ENCODE measurements at regions not wholly inside any gene's neighbourhood (a gene's known extent, or its start where the extent isn't known, plus 50 kb on each side); places are given as distances from the start of the nearest gene placed in this dataset.
"Not testable (repeated sequence)": the region's sequence is repeated elsewhere in the genome, so short reads cannot be mapped to it uniquely, and the experiment has no call there.

DNA sequence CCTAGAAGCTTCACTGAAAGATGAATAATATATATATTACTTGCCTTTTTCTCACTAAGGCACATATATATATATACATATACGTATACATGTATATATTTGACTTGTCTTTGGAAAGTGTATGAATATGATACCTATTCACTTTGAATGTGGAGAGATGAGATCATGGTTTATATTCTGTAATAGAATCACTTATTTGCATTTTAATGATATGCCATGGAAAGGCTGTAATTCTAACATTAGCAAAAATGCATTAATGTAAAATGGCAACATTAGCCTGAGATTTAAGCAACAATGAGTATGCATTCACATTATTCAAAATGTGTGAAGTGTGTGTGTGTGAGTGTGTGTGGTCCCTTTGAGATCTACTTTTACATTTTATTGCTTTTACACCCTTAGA is 54.5 kb upstream of the PRKD1 start:
- DNase-seq (ENCODE audit: low spot score), result no peak

DNA sequence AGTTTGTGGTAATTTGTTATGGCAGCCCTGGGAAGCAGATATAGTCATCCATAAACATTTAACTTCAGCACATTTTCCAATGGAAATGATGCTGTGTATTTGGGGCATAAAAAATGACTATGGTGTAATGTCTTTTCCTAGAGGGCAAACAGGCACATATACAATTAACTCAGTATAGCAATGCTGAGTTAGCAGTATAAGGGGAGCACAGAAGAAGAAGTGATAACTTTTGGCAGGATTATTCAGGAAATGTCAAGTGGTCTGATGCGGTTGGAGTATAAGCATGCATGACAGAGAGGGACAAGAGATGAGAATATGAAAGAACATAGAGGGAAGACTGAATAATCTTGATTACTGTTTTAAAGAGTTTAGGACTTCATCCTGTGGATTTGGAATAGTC is 55.3 kb upstream of the PRKD1 start:
- DNase-seq (ENCODE audit: low spot score), result no peak

DNA sequence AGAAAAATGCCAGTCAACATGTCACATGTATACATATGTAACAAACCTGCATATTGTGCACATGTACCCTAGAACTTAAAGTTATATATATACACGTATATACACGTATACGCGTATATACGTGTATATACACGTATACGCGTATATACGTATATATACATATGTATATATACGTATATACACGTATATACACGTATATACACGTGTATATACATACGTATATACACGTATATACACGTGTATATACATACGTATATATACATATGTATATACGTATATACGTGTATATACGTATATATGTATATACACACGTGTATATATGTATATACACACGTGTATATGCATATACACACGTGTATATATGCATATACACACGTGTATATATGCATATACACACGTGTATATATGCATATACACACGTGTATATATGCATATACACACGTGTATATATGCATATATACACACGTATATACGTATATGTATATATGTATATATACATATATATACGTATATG is 62.8 kb upstream of the PRKD1 start:
- DNase-seq (ENCODE audit: low spot score), result not testable (repeated sequence)

DNA sequence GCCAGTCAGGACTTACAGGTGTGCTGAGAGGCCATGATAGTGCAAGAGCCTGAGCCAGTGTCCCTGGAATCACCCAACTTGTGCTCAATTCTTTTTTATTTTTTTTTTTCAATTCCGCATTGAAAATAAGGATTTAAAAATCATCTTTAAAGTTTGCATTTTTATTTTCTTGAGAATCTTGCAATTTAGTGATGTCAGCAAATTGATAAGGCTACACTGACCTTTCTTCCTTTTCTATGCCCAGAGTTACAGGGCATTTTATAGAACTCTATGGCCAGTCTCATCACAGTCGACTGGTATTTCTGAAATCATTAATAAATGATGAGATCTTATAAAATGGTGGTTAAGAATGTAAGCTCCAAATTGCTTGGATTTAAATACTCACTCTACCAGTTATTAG is 63.3 kb upstream of the PRKD1 start:
- no peak for DNase-seq (ENCODE audit: low spot score)

DNA sequence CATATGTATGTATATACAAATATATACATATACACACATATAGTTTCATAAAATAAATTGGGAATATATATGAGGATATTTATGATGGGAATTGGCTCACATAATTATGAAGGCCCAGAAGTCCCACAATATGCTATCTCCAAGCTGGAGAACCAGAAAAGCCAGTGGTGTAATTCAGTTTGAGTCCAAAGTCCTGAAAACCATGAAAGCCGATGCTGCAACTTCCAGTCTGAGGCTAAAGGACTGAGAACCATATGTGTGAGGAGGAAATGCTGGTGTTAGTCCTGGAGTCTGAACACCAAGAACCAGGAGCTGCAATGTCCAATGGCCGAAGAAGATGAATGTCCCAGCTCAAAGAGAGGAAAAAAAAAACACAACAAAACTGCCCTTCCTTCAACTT is 65.5 kb upstream of the PRKD1 start:
- DNase-seq (ENCODE audit: low spot score), result no peak

DNA sequence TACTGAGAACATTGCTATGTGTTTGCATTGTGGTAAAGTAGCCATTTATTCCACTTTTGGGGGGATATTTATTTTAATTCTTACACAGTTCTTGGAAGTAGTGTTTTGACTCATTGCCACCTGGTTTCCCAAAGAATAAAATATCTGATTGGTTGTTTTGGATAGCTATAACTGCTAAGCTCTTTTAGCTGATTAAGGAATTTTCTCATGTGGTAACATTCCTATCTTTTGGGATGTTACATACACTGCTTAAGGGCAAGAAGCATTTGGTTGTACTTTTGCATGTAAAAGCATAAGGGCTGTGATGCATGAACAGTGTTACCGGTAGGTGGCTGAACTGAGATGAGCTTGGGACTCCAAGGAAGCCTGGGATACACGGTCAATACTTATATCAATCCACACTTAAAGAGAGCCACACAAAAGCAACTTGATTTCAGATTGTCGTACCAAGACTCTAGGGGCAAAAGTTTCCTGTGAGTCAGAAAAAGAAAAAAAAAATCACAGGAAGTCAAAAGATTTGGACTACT is 71.4 kb upstream of the PRKD1 start:
- no peak for DNase-seq (ENCODE audit: low spot score)

DNA sequence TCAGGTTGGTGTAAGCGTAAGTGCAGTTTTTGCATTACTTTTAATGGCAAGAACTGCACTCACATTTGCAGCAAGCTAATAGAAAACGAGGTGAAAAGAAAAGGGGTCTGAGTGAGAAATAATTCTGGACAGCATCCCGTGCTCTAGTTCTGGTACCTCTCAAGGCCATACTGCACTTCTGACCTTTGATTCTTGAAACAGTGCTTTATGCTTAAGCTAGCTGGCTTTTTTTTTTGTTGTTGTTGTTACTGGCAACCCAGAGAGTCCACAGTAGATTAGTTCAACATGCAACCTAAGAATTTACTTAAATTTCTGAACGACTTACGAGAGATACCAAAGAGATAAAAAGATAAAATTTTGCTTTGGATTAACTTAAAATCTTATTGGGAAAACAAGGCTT is 75.2 kb upstream of the PRKD1 start:
- no peak for DNase-seq (ENCODE audit: low spot score)

DNA sequence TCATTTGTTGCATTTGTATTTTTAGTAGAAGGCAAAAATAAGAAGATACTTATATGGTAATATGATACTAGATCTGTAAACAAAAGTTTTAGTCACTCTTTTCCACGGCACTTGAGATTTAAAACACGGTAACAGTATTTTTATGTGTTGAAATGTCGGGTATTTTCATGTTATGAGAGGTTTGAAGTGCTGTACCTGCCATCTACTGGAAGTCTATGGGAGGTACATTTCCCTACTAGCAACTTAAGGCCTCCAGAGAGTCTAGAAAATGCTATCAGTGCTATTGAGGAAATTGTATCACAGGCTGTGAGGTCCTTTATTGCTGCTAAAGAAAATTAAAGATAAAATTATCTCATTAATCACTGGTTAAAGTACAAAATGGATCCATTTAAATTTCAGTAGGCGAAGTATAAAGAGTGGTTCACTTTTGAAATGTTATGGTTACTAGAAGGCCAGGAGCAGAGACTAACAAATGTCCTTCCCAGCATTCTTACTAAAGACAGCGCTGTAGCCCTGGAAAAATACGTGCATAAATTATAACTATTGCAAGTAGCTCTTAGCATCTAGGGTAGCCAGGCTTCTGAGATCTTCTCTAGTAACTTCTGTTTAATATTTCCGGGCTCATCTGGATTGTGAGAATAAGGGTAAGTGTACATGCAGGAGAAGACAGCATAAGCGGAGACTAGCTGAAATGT is 77.6 kb upstream of the PRKD1 start:
- DNase-seq (ENCODE audit: low spot score), result no peak

DNA sequence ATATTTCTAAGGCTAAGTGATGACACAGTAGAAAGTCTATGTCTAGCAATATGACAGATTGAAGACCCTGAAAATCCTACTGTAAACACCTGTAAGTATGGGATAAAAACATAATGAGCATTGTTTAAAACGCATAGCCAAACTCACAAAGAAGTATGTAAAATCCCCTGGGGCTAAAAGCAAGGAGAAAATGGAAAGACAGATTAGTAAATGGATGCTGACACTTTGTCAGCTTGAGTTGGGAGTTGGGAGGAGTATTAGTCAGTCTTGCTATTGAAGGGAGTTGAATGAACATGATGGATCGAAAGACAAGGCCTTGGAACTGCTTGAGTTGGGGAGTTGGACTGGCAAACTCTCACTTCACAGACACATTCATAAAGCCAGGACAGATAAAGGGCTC is 79.0 kb upstream of the PRKD1 start:
- no peak for DNase-seq (ENCODE audit: low spot score)

DNA sequence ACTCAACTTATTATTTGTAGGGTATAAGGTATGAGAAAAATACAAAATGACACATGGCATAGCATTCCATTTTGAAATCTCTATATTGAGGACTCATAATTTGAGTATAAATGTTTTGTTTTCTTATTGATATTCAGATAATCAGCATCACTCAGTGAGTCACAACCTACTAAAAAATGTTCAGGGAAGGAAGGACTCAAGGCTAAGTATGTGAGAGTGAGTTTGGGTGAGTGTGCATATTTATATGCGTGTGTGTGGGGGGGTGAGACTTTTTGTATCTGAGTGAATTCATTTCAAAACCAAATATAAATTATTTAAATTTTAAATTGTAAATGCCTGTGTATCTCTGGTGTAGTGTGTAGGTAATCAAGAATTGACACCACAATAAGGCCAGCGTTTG is 87.8 kb upstream of the PRKD1 start:
- no peak for DNase-seq (ENCODE audit: low spot score)

DNA sequence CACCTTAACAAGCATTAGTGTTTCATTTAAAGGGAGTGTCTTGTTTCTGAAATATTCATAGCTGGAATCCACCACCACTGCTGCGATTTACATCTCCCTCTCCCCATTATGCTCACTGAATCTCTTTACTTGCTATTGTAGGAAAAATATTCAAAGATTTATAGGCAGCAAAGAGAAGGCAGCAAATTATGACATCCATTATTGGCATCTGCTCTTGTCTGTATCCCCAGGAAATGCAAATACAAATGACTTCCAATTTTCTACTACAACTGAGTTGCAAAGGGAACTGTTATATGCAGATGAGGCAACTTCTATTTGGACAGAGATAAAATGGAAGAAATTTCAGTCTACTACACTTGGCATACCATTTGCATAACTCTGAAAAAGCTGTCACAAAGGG is 88.4 kb upstream of the PRKD1 start:
- DNase-seq (ENCODE audit: low spot score), result no peak

DNA sequence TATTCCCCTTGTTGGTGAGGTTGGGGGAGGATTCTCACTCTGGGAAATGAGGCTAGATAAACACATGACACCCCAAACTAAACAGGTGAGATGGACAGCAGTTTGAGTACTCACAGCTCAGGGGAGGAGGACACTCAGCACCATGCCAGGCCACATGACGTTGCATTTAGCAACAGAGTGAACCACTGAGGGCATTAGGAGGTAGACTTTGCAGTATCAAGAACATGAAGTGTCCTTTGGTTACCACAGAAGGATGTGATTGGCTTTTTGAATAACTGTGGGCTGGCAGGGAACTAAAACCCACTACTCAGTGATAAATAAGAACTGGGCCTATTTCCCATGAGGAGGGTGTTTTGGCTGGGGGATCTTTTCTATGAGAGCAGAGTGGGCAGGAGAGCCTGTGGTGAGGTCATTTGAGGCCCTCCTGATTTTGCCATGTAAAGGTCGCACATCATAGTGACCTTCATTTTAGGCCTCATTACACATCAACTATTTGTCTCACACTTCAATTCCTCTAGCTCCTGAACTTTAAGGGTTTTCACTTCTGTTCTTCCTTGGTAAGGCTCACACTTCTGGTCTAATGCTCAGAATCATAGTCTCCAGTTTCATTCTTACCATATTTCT is 89.8 kb upstream of the PRKD1 start:
- no peak for DNase-seq (ENCODE audit: low spot score)

DNA sequence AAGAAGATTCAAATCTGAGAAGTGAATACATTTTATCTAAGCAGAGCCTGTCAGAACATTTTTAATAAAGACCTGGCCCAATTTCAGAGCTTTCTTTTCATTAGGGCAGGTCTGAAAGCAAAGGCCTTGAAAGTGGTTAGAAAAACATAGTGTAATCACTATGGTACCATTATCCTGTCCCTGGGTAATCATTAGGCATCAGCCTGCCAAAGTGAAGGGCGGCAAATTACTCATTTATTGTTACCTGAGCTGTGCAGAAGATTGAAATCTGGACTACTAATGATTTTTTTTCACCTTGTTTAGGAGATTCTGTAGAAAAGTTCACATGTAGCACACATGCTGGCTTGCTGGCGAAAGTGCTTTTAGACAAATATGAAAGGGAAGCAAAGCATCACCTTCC is 92.6 kb upstream of the PRKD1 start:
- DNase-seq (ENCODE audit: low spot score), result no peak

DNA sequence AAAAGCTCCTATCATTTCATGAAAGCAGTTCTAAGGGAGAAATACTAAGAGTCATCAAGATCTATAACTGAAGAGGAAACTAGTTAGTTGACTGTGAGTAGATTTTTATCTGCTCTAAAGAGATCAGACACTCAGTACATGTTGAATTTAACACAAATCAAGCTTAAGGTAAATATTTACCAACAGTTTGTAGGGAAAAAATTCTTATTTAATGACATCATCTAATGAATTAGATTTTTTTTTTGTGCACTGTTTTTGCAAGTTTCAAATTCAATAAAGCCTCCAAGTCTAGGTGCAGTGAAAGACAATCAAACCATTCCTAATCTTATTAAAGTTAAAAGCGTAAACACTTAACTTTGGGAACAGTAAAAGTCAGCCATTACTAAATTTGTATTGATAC is 93.0 kb upstream of the PRKD1 start:
- no peak for DNase-seq (ENCODE audit: low spot score)

DNA sequence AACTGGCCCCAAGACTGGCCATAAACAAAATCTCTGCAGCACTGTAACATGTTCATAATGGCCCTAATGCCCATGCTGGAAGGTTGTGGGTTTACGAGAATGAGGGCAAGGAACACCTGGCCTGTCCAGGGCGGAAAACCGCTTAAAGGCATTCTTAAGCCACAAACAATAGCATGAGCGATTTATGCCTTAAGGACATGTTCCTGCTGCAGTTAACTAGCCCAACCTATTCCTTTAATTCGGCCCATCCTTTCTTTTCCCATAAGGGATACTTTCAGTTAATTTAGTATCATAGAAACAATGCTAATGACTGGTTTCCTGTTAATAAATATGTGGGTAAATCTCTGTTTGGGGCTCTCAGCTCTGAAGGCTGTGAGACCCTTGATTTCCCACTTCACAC is 95.7 kb upstream of the PRKD1 start:
- DNase-seq (ENCODE audit: low spot score), result not testable (repeated sequence)

DNA sequence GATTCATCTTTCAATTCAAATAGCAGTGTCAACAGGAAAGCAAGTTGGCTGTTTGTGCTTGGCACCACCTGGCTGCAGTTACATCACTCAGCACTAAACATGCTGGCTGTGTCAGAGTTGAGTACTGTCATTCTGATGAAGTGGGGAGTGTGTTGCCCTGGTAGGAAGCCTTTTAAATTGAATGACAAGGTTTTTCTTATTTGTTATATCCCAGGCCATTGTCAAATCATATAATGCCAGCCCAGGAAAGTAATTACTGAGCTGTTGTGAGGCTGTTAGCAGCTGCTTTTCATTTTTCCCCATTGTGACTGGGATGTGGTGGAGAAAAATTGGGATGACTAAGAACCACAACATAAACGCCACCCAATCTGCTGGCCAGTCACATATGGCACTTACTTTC is 106.5 kb upstream of the PRKD1 start:
- no peak for DNase-seq (ENCODE audit: low spot score)

DNA sequence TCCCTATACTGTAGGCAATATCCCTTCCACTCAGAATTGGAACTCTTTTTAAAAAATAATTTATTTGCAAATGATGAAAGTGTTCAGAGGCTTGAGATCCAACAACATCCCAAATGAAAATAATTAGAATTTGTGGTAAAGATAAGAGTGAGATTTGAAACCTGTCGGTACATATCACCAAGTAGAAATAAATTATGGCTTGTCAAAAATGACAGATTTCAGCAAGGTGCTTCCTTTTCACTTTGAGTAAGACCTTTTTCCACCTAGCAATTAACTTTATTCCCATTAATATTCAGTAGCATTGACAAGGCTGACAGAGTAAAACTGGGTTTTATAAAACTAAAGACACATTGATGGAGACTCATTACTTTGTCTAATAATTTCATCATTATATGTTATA is 107.7 kb upstream of the PRKD1 start:
- no peak for DNase-seq (ENCODE audit: low spot score)

DNA sequence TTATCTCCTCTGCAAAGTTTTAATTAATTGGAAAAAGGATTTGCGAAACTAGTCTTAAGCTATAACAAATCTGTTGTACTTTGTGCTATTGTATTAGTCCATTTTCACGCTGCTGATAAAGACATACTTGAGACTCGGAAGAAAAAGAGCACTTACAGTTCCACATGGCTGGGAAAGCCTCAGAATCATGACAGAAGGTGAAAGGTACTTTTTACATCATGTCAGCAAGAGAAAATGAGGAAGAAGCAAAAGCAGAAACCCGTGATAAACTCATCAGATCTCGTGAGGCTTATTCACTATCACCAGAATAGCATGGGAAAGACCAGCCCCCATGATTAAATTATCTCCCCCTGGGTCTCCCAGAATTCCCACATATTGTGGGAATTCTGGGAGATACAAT is 118.1 kb upstream of the PRKD1 start:
- DNase-seq (ENCODE audit: low spot score), result no peak

DNA sequence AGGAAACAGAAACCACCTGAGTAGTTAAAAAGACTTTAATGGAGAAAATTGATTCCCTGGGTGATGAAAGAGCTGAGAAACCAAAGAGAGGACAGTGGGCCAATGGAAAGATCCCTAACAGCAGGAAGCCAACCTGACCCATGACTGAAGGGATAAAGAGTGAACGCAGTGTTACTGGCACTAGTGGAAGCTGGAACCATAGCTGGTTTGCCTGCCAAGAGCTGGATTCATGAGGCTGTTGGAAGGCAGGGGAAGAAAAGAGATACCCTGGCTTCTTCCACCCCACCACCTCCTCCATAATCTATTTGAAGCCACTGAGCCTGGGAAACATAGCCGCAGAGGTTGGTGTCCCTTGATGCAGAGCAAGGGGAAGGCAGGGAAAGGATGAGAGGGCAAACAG is 125.5 kb upstream of the PRKD1 start:
- no peak for DNase-seq (ENCODE audit: low spot score)

DNA sequence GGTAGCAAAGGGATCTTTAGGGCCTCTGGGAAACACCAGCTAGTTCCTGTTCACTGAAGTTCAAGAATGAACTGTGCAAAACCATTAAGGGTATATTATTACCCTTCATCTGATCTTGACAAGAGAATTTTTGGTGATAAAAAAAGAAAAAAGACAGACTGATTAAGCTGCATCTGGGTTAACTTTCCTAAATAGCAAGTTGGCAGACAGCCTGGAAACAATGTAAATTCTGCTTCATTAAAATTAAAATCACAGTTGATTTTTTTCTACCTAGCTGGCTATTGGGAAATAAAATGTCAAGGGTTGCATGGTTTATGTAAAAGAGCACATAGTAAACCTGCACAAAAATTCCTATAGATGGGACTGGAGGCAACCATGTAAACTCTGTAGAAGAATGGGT is 126.6 kb upstream of the PRKD1 start:
- DNase-seq (ENCODE audit: low spot score), result no peak

DNA sequence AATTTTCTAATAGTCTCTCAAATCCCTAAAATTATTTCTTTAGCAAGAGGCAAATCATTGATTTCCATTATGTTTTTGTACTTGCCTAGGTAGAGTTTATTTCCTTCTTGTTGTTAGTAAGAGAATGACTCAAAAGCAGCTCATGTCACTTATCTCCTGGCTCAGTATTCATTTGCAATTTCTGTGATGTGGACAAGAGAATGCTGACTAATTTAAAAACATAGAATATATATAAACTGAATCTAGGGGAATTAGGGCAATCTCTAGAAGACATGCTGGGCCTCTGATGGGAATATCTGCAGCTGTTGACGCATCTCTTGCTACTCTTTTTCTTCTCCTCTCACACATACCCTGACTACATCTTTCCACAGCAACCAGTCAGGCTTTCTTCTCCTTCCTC is 130.8 kb upstream of the PRKD1 start:
- no peak for DNase-seq (ENCODE audit: low spot score)

DNA sequence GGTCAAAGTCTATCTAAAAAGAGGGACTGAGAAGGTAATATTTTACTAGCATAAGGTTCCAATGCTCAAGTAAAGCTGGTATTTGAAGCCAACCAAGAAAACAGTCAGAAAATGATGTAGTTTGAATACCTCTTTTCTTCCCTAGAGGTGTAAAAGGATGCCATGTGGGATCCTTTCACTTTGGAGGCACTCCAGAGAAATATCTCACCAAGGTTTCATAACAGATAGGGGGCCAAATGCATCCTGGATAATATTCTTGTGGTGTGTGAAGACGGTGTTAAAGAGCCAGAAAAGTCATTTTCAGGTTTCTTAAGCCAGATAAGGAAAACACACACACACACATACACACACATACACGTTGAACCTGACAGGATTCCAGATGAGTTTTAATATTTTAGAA is 136.1 kb upstream of the PRKD1 start:
- no peak for DNase-seq (ENCODE audit: low spot score)

DNA sequence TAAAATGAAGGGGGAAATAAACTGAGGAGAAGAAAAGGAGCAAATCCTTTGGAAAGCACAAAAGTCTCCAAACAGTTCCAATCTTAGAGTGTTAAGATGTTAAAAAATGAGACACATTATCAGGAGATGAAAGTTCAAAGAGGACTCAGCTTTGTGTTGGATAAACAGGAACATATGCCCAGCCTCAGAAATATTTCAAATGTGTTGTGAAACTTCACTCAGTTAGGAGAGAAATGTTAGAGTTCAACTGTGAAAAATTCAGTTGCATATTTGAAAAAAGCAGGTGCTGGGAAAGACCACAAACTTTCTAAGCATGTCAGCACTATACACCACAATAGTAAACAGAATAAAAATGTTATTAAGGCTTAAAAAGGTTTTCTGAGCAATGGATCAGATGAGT is 136.8 kb upstream of the PRKD1 start:
- DNase-seq (ENCODE audit: low spot score), result no peak

DNA sequence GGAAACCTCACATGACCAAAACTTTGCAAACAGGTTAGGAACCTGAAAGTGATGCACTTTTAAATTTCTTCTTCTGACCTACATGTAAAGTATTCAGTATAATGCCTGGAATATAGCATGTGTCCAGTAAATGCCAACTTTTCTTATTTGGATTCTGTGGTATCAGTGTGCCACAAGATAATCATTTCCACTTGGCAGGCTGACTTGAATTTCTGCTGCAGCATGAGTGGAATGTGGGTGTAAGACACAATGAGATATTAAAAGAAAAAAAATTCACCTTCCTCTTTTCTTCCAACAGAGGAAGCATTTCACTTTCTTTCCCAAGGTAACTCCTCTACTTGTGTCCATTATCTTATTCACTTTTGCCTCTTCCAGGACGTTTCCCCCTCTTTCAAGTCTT is 141.9 kb upstream of the PRKD1 start:
- no peak for DNase-seq (ENCODE audit: low spot score)

All from germinal center (tissue), 1 donor.